ENCODE measurements at regions not wholly inside any gene's neighbourhood (a gene's known extent, or its start where the extent isn't known, plus 50 kb on each side); places are given as distances from the start of the nearest gene placed in this dataset.

- H3K4me1 Mint-ChIP-seq = peaks cover 9% of the 10 kb centered on the region
- H3K4me3 Mint-ChIP-seq = no peak overlapping the region
- H3K27me3 Mint-ChIP-seq = peaks cover 11% of the 10 kb centered on the region
- peak overlapping the region; percentile 10 for H3K27ac Mint-ChIP-seq
- H3K9me3 Mint-ChIP-seq = no peaks in the 10 kb centered on the region
- no peaks in the 10 kb centered on the region for H3K36me3 Mint-ChIP-seq
Measured at GRCh38 chr17:45705123-45706009, 78.8 kb upstream of the CRHR1 start.

GRCh38 chr17:45706033-45706432 is 78.1 kb upstream of the CRHR1 start:
- Mint-ChIP-seq H3K27ac (no peak overlapping the region), H3K4me1 (peaks cover 9% of the 10 kb centered on the region), H3K4me3 (no peak overlapping the region), H3K9me3 (no peaks in the 10 kb centered on the region), H3K36me3 (no peaks in the 10 kb centered on the region), H3K27me3 (peaks cover 6% of the 10 kb centered on the region)

- Mint-ChIP-seq H3K27me3 (peaks cover 3% of the 10 kb centered on the region), H3K4me1 (peaks cover 9% of the 10 kb centered on the region), H3K36me3 (no peaks in the 10 kb centered on the region), H3K9me3 (no peaks in the 10 kb centered on the region), H3K4me3 (no peak overlapping the region), H3K27ac (no peak overlapping the region)
Measured at GRCh38 chr17:45708707-45709290, 75.3 kb upstream of the CRHR1 start.

- no peaks in the 10 kb centered on the region for H3K36me3 Mint-ChIP-seq
- H3K4me3 Mint-ChIP-seq = no peak overlapping the region
- H3K9me3 Mint-ChIP-seq = no peaks in the 10 kb centered on the region
- peaks cover 6% of the 10 kb centered on the region for H3K27me3 Mint-ChIP-seq
- peaks cover 9% of the 10 kb centered on the region for H3K4me1 Mint-ChIP-seq
- H3K27ac Mint-ChIP-seq = no peak overlapping the region
Measured at GRCh38 chr17:45709728-45710288, 74.3 kb upstream of the CRHR1 start.

GRCh38 chr17:45715787-45716186 is 68.3 kb upstream of the CRHR1 start:
- no peak overlapping the region for H3K4me3 Mint-ChIP-seq
- H3K4me1 Mint-ChIP-seq = no peaks in the 10 kb centered on the region
- H3K27ac Mint-ChIP-seq = no peak overlapping the region
- H3K9me3 Mint-ChIP-seq = no peaks in the 10 kb centered on the region
- H3K27me3 Mint-ChIP-seq = peaks cover 17% of the 10 kb centered on the region
- H3K36me3 Mint-ChIP-seq = no peaks in the 10 kb centered on the region

GRCh38 chr17:45718791-45719190 is 65.3 kb upstream of the CRHR1 start:
- no peaks in the 10 kb centered on the region for H3K9me3 Mint-ChIP-seq
- no peak overlapping the region for H3K27ac Mint-ChIP-seq
- H3K27me3 Mint-ChIP-seq = peaks cover 17% of the 10 kb centered on the region
- no peaks in the 10 kb centered on the region for H3K36me3 Mint-ChIP-seq
- no peaks in the 10 kb centered on the region for H3K4me1 Mint-ChIP-seq
- H3K4me3 Mint-ChIP-seq = no peak overlapping the region

GRCh38 chr17:45719335-45720071 is 64.6 kb upstream of the CRHR1 start:
- Mint-ChIP-seq H3K27me3 (peaks cover 15% of the 10 kb centered on the region), H3K4me1 (no peaks in the 10 kb centered on the region), H3K9me3 (no peaks in the 10 kb centered on the region), H3K36me3 (no peaks in the 10 kb centered on the region), H3K27ac (no peak overlapping the region), H3K4me3 (no peak overlapping the region)

- Mint-ChIP-seq H3K9me3 (peaks cover 3% of the 10 kb centered on the region), H3K4me3 (no peak overlapping the region), H3K27ac (no peak overlapping the region), H3K27me3 (peaks cover 19% of the 10 kb centered on the region), H3K36me3 (no peaks in the 10 kb centered on the region), H3K4me1 (no peaks in the 10 kb centered on the region)
Measured at GRCh38 chr17:45720386-45720785, 63.7 kb upstream of the CRHR1 start.

- H3K27ac Mint-ChIP-seq = no peak overlapping the region
- peaks cover 24% of the 10 kb centered on the region for H3K27me3 Mint-ChIP-seq
- H3K9me3 Mint-ChIP-seq = peaks cover 7% of the 10 kb centered on the region
- H3K36me3 Mint-ChIP-seq = peaks cover 3% of the 10 kb centered on the region
- H3K4me3 Mint-ChIP-seq = no peak overlapping the region
- H3K4me1 Mint-ChIP-seq = no peaks in the 10 kb centered on the region
Measured at GRCh38 chr17:45722161-45722560, 62.0 kb upstream of the CRHR1 start.

- Mint-ChIP-seq H3K27me3 (peaks cover 36% of the 10 kb centered on the region), H3K36me3 (peaks cover 7% of the 10 kb centered on the region), H3K27ac (no peak overlapping the region), H3K4me1 (no peaks in the 10 kb centered on the region), H3K9me3 (peaks cover 16% of the 10 kb centered on the region), H3K4me3 (no peak overlapping the region)
Measured at GRCh38 chr17:45729294-45729907, 54.7 kb upstream of the CRHR1 start.

- H3K36me3 Mint-ChIP-seq = peaks cover 7% of the 10 kb centered on the region
- H3K27ac Mint-ChIP-seq = no peak overlapping the region
- peaks cover 32% of the 10 kb centered on the region for H3K27me3 Mint-ChIP-seq
- no peak overlapping the region for H3K4me3 Mint-ChIP-seq
- no peaks in the 10 kb centered on the region for H3K4me1 Mint-ChIP-seq
- peaks cover 15% of the 10 kb centered on the region for H3K9me3 Mint-ChIP-seq
Measured at GRCh38 chr17:45730192-45730591, 53.9 kb upstream of the CRHR1 start.

- peaks cover 10% of the 10 kb centered on the region for H3K9me3 Mint-ChIP-seq
- peaks cover 4% of the 10 kb centered on the region for H3K36me3 Mint-ChIP-seq
Measured at GRCh38 chr17:45731459-45731858, 52.7 kb upstream of the CRHR1 start.

GRCh38 chr17:45732926-45733505 is 51.1 kb upstream of the CRHR1 start:
- no peaks in the 10 kb centered on the region for H3K4me1 Mint-ChIP-seq
- peaks cover 17% of the 10 kb centered on the region for H3K27me3 Mint-ChIP-seq
- H3K36me3 Mint-ChIP-seq = peaks cover 4% of the 10 kb centered on the region
- no peak overlapping the region for H3K4me3 Mint-ChIP-seq
- peaks cover 10% of the 10 kb centered on the region for H3K9me3 Mint-ChIP-seq
- no peak overlapping the region for H3K27ac Mint-ChIP-seq

More at GRCh38 chr17:45731459-45731858, 52.7 kb upstream of the CRHR1 start:
- Mint-ChIP-seq H3K4me1 (no peaks in the 10 kb centered on the region), H3K27ac (no peak overlapping the region), H3K27me3 (peaks cover 27% of the 10 kb centered on the region), H3K4me3 (no peak overlapping the region)

GRCh38 chr17:45733781-45734180 is 50.3 kb upstream of the CRHR1 start:
- H3K4me1 Mint-ChIP-seq = no peaks in the 10 kb centered on the region
- H3K27me3 Mint-ChIP-seq = peaks cover 11% of the 10 kb centered on the region
- no peak overlapping the region for H3K4me3 Mint-ChIP-seq
- H3K9me3 Mint-ChIP-seq = peaks cover 10% of the 10 kb centered on the region
- no peak overlapping the region for H3K27ac Mint-ChIP-seq
- peaks cover 4% of the 10 kb centered on the region for H3K36me3 Mint-ChIP-seq

Measured in activated naive CD4-positive, alpha-beta T cell treated with anti-CD3 and anti-CD28 coated beads, Interleukin-2, amount 50 U/mL, for 24 hours (primary cell).